ENCODE measurements at regions not wholly inside any gene's neighbourhood (a gene's known extent, or its start where the extent isn't known, plus 50 kb on each side); places are given as distances from the start of the nearest gene placed in this dataset.

- no peak for DNase-seq (ENCODE audit: low read depth)
These were observed 133.0 kb upstream of the TMCC3 start for GRCh38 chr12:94783343-94783742.

GRCh38 chr12:94781835-94782234 lies 131.5 kb upstream of the TMCC3 start:
- no peak for DNase-seq (ENCODE audit: low read depth)

- DNase-seq (ENCODE audit: low read depth) = peak; percentile 91
These were observed 129.1 kb upstream of the TMCC3 start for GRCh38 chr12:94779485-94779884.

GRCh38 chr12:94777936-94778335 lies 127.6 kb upstream of the TMCC3 start:
- DNase-seq (ENCODE audit: low read depth) = no peak

- DNase-seq (ENCODE audit: low read depth) = no peak
These were observed 125.4 kb upstream of the TMCC3 start for GRCh38 chr12:94775710-94776109.

- no peak for DNase-seq (ENCODE audit: low read depth)
These were observed 121.4 kb upstream of the TMCC3 start for GRCh38 chr12:94771741-94772140.

GRCh38 chr12:94771199-94771598 lies 120.8 kb upstream of the TMCC3 start:
- no peak for DNase-seq (ENCODE audit: low read depth)

GRCh38 chr12:94770791-94771190 lies 120.4 kb upstream of the TMCC3 start:
- no peak for DNase-seq (ENCODE audit: low read depth)

GRCh38 chr12:94769776-94770759 lies 119.7 kb upstream of the TMCC3 start:
- DNase-seq (ENCODE audit: low read depth) = no peak

- no peak for DNase-seq (ENCODE audit: low read depth)
These were observed 118.7 kb upstream of the TMCC3 start for GRCh38 chr12:94769047-94769420.

- no peak for DNase-seq (ENCODE audit: low read depth)
These were observed 118.2 kb upstream of the TMCC3 start for GRCh38 chr12:94768398-94769046.

- DNase-seq (ENCODE audit: low read depth) = no peak
These were observed 117.6 kb upstream of the TMCC3 start for GRCh38 chr12:94767956-94768355.

- no peak for DNase-seq (ENCODE audit: low read depth)
These were observed 116.0 kb upstream of the TMCC3 start for GRCh38 chr12:94766397-94766796.

- no peak for DNase-seq (ENCODE audit: low read depth)
These were observed 113.1 kb upstream of the TMCC3 start for GRCh38 chr12:94763462-94763861.

- DNase-seq (ENCODE audit: low read depth) = no peak
These were observed 112.6 kb upstream of the TMCC3 start for GRCh38 chr12:94762943-94763342.

- DNase-seq (ENCODE audit: low read depth) = no peak
These were observed 112.0 kb upstream of the TMCC3 start for GRCh38 chr12:94762259-94762942.

- DNase-seq (ENCODE audit: low read depth) = peak; percentile 93
These were observed 111.2 kb upstream of the TMCC3 start for GRCh38 chr12:94761559-94761958.

- no peak for DNase-seq (ENCODE audit: low read depth)
These were observed 110.4 kb upstream of the TMCC3 start for GRCh38 chr12:94760786-94761185.

- DNase-seq (ENCODE audit: low read depth) = no peak
These were observed 106.4 kb upstream of the TMCC3 start for GRCh38 chr12:94756789-94757188.

GRCh38 chr12:94755598-94755997 lies 105.2 kb upstream of the TMCC3 start:
- no peak for DNase-seq (ENCODE audit: low read depth)

- no peak for DNase-seq (ENCODE audit: low read depth)
These were observed 104.3 kb upstream of the TMCC3 start for GRCh38 chr12:94754653-94755052.

GRCh38 chr12:94753036-94753679 lies 102.8 kb upstream of the TMCC3 start:
- DNase-seq (ENCODE audit: low read depth) = peak; percentile 27
